ENCODE measurements at regions not wholly inside any gene's neighbourhood (a gene's known extent, or its start where the extent isn't known, plus 50 kb on each side); places are given as distances from the start of the nearest gene placed in this dataset.
"Not testable (repeated sequence)": the region's sequence is repeated elsewhere in the genome, so short reads cannot be mapped to it uniquely, and the experiment has no call there.

- no peak for DNase-seq (ENCODE audit: low read depth)
Measured at GRCh38 chr9:99485459-99485858, 263.4 kb downstream of the SEC61B start.

GRCh38 chr9:99486684-99487083 is 264.6 kb downstream of the SEC61B start:
- no peak for DNase-seq (ENCODE audit: low read depth)

- no peak for DNase-seq (ENCODE audit: low read depth)
Measured at GRCh38 chr9:99488131-99489059, 266.3 kb downstream of the SEC61B start.

GRCh38 chr9:99489060-99489413 is 267.0 kb downstream of the SEC61B start:
- no peak for DNase-seq (ENCODE audit: low read depth)

GRCh38 chr9:99490729-99491128 is 268.6 kb downstream of the SEC61B start:
- no peak for DNase-seq (ENCODE audit: low read depth)

- DNase-seq (ENCODE audit: low read depth), result no peak
Measured at GRCh38 chr9:99491408-99492158, 269.5 kb downstream of the SEC61B start.

GRCh38 chr9:99497641-99498040 is 275.6 kb downstream of the SEC61B start:
- DNase-seq (ENCODE audit: low read depth), result no peak

- not testable (repeated sequence) for DNase-seq (ENCODE audit: low read depth)
Measured at GRCh38 chr9:99498979-99499378, 276.9 kb downstream of the SEC61B start.

- no peak for DNase-seq (ENCODE audit: low read depth)
Measured at GRCh38 chr9:99505936-99506335, 283.9 kb downstream of the SEC61B start.

- no peak for DNase-seq (ENCODE audit: low read depth)
Measured at GRCh38 chr9:99506747-99507348, 284.8 kb downstream of the SEC61B start.

- no peak for DNase-seq (ENCODE audit: low read depth)
Measured at GRCh38 chr9:99509065-99509745, 287.1 kb downstream of the SEC61B start.

- DNase-seq (ENCODE audit: low read depth), result no peak
Measured at GRCh38 chr9:99509900-99510535, 287.9 kb downstream of the SEC61B start.

- DNase-seq (ENCODE audit: low read depth), result no peak
Measured at GRCh38 chr9:99511723-99512122, 289.6 kb downstream of the SEC61B start.

GRCh38 chr9:99513441-99514112 is 291.5 kb downstream of the SEC61B start:
- DNase-seq (ENCODE audit: low read depth), result no peak

- DNase-seq (ENCODE audit: low read depth), result no peak
Measured at GRCh38 chr9:99515093-99515492, 293.0 kb downstream of the SEC61B start.

GRCh38 chr9:99515895-99516656 is 294.0 kb downstream of the SEC61B start:
- no peak for DNase-seq (ENCODE audit: low read depth)

GRCh38 chr9:99516657-99517049 is 294.6 kb downstream of the SEC61B start:
- DNase-seq (ENCODE audit: low read depth), result no peak

GRCh38 chr9:99523838-99524237 is 297.8 kb upstream of the NR4A3 start:
- DNase-seq (ENCODE audit: low read depth), result no peak

- DNase-seq (ENCODE audit: low read depth), result no peak
Measured at GRCh38 chr9:99531313-99531712, 290.4 kb upstream of the NR4A3 start.

- no peak for DNase-seq (ENCODE audit: low read depth)
Measured at GRCh38 chr9:99533421-99533820, 288.3 kb upstream of the NR4A3 start.

Data from GM04503 (cell line).